HEK293 (cell line): ENCODE measurements at regions not wholly inside any gene's neighbourhood (a gene's known extent, or its start where the extent isn't known, plus 50 kb on each side); places are given as distances from the start of the nearest gene placed in this dataset.
"Not testable (repeated sequence)": the region's sequence is repeated elsewhere in the genome, so short reads cannot be mapped to it uniquely, and the experiment has no call there.

Source experiments
- CTCF ChIA-PET: fragments of 350-600 bp; formaldehyde crosslinking; extraction: SDS; loops from one replicate; lab custom pipeline; 2021; ENCODE audit warnings: antibody characterized with exemption; lab: Yijun Ruan, JAX
- POLR2A ChIA-PET: fragments of 300-600 bp; formaldehyde crosslinking; extraction: SDS; loops from one replicate; lab custom pipeline; 2020; ENCODE audit warnings: antibody characterized with exemption, inconsistent platforms; lab: Yijun Ruan, JAX
- H3K27ac ChIP-seq: fragments of 200-500 bp; sonication (Bioruptor generic); 2 replicates; pipeline ENCODE4 v1.5.1; 2014; ENCODE audit warnings: low read depth, low read length, control low read depth, inconsistent platforms; ENCODE audit errors: extremely low read depth
- H3K36me3 ChIP-seq, 2 experiments: fragments of 200-500 bp in 1 of 2; sonication (Bioruptor generic) in 1 of 2; 1 replicate in 1 of 2; 2 replicates in 1 of 2; pipeline ENCODE4 v1.5.1; 2014 to 2017; ENCODE audit warnings: inconsistent platforms in 2 of 2, low read length in 2 of 2; ENCODE audit not compliant: control insufficient read depth in 2 of 2, insufficient read depth in 1 of 2
- H3K4me1 ChIP-seq: fragments of 200-500 bp; sonication (Bioruptor generic); 2 replicates; pipeline ENCODE4 v1.5.1; 2014; ENCODE audit warnings: mild to moderate bottlenecking, low read length, inconsistent platforms; ENCODE audit not compliant: control insufficient read depth, insufficient read depth
- H3K4me3 ChIP-seq: 2 replicates; pipeline ENCODE4 v1.5.1; 2011; ENCODE audit warnings: low read depth, mild to moderate bottlenecking, control low read depth, low read length, moderate library complexity
- H3K9me3 ChIP-seq: fragments of 200-500 bp; sonication (Bioruptor generic); 2 replicates; pipeline ENCODE4 v1.5.1; 2014; ENCODE audit warnings: low read depth, low read length, inconsistent platforms; ENCODE audit not compliant: control insufficient read depth, insufficient read depth
- HOXD13 ChIP-seq: sonication (generic); formaldehyde crosslinking; IDR thresholded peaks from 2 replicates; pipeline ENCODE4 v1.8.0; 2022; ENCODE audit warnings: missing genetic modification reagents, borderline replicate concordance
- KLF16 ChIP-seq: fragments of 450-650 bp; formaldehyde crosslinking; IDR thresholded peaks from 2 replicates; pipeline ENCODE4 v1.5.1; 2017; ENCODE audit warnings: missing biosample characterization, missing genetic modification characterization
- OSR2 ChIP-seq: fragments of 450-650 bp; formaldehyde crosslinking; IDR thresholded peaks from 2 replicates; pipeline ENCODE4 v1.5.1; 2016; ENCODE audit warnings: missing biosample characterization, missing genetic modification characterization
- SALL2 ChIP-seq: fragments of 450-650 bp; formaldehyde crosslinking; IDR thresholded peaks from 2 replicates; pipeline ENCODE4 v1.5.0; 2017; ENCODE audit warnings: missing biosample characterization, mild to moderate bottlenecking, missing genetic modification characterization, borderline replicate concordance
- YY2 ChIP-seq: fragments of 450-650 bp; formaldehyde crosslinking; IDR thresholded peaks from 2 replicates; pipeline ENCODE4 v1.5.1; 2016; ENCODE audit warnings: missing biosample characterization, missing genetic modification characterization
- ZBTB7A ChIP-seq: fragments of 450-650 bp; formaldehyde crosslinking; IDR thresholded peaks from 2 replicates; pipeline ENCODE4 v1.5.1; 2016; ENCODE audit warnings: low read depth, missing biosample characterization, missing genetic modification characterization
- ZNF140 ChIP-seq: fragments of 450-650 bp; formaldehyde crosslinking; IDR thresholded peaks from 2 replicates; pipeline ENCODE4 v1.5.1; 2016; ENCODE audit warnings: missing biosample characterization, missing genetic modification characterization
- ZNF146 ChIP-seq: fragments of 450-650 bp; formaldehyde crosslinking; IDR thresholded peaks from 2 replicates; pipeline ENCODE4 v1.5.1; 2016; ENCODE audit warnings: missing biosample characterization, missing genetic modification characterization
- ZNF16 ChIP-seq: fragments of 450-650 bp; formaldehyde crosslinking; IDR thresholded peaks from 2 replicates; pipeline ENCODE4 v1.5.1; 2016; ENCODE audit warnings: low read depth, missing biosample characterization, missing genetic modification characterization
- ZNF274 ChIP-seq, 2 experiments: fragments of 200-500 bp in 1 of 2; fragments of 450-650 bp in 1 of 2; sonication (Bioruptor generic) in 1 of 2; formaldehyde crosslinking in 1 of 2; IDR thresholded peaks; 2 replicates each; pipeline versions ENCODE4 v1.5.1 to v1.6.1; 2014 to 2016; ENCODE audit warnings: borderline replicate concordance in 1 of 2, inconsistent platforms in 1 of 2, low read length in 1 of 2, missing biosample characterization in 1 of 2, missing genetic modification characterization in 1 of 2
- ZNF391 ChIP-seq: fragments of 450-650 bp; formaldehyde crosslinking; IDR thresholded peaks from 2 replicates; pipeline ENCODE4 v1.5.1; 2016; ENCODE audit warnings: low read depth, missing biosample characterization, missing genetic modification characterization, borderline replicate concordance
- ZNF404 ChIP-seq: fragments of 450-650 bp; formaldehyde crosslinking; IDR thresholded peaks from 2 replicates; pipeline ENCODE4 v1.5.1; 2017; ENCODE audit warnings: missing biosample characterization, missing genetic modification characterization
- ZNF510 ChIP-seq: fragments of 450-650 bp; formaldehyde crosslinking; IDR thresholded peaks from 2 replicates; pipeline ENCODE4 v1.5.1; 2018; ENCODE audit warnings: mild to moderate bottlenecking, missing genetic modification characterization, missing biosample characterization; ENCODE audit not compliant: insufficient replicate concordance
- ZNF555 ChIP-seq: fragments of 450-650 bp; formaldehyde crosslinking; conservative IDR thresholded peaks from 2 replicates; pipeline ENCODE4 v1.5.1; 2017; ENCODE audit warnings: missing biosample characterization, mild to moderate bottlenecking, missing genetic modification characterization, inconsistent platforms
- ZSCAN23 ChIP-seq: fragments of 450-650 bp; formaldehyde crosslinking; IDR thresholded peaks from 2 replicates; pipeline ENCODE4 v1.5.1; 2016; ENCODE audit warnings: missing biosample characterization, missing genetic modification characterization
- TF ChIP-seq, protein P1 (sequence below): fragments of 450-650 bp; formaldehyde crosslinking; IDR thresholded peaks from 2 replicates; pipeline ENCODE4 v1.5.1; 2016; ENCODE audit warnings: missing biosample characterization, missing genetic modification characterization, borderline replicate concordance
- TF ChIP-seq, protein P2 (sequence below): IDR thresholded peaks from 2 replicates; pipeline ENCODE4 v1.6.1; 2011; ENCODE audit warnings: mild to moderate bottlenecking, low read depth, low read length, borderline replicate concordance
- TF ChIP-seq, protein P3 (sequence below): fragments of 450-650 bp; formaldehyde crosslinking; IDR thresholded peaks from 2 replicates; pipeline ENCODE4 v1.5.1; 2016; ENCODE audit warnings: missing biosample characterization, missing genetic modification characterization

DNA sequence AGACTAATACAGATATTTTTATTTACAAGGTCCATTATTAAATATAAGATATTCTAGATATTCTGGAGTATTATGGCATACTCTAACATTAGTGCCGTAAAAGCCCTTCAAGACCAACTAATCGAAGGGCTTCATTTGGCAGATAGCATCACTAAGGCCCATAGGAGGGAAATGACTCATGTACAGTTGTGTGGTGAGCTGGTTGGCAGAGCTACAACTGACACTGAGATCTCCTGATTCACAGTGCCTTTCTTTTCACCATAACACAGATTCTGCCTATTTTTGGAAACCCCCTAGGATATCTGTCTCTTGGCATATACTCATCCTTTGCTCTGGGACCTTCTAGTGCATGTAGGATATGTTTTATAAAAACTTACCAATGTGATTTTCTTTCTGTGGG, 201.7 kb upstream of the AFF2 start:
- CTCF ChIA-PET, result no interaction called here
- no peak for TF ChIP-seq YY2
- no peaks in the 10 kb centered on the region for H3K36me3 ChIP-seq
- H3K4me1 ChIP-seq, result no peaks in the 10 kb centered on the region
- POLR2A ChIA-PET, result no interaction called here
- no peaks in the 10 kb centered on the region; the same call in 1 of the 2 replicates for H3K9me3 ChIP-seq
- no peak overlapping the region for H3K4me3 ChIP-seq
- no peak overlapping the region for H3K27ac ChIP-seq

DNA sequence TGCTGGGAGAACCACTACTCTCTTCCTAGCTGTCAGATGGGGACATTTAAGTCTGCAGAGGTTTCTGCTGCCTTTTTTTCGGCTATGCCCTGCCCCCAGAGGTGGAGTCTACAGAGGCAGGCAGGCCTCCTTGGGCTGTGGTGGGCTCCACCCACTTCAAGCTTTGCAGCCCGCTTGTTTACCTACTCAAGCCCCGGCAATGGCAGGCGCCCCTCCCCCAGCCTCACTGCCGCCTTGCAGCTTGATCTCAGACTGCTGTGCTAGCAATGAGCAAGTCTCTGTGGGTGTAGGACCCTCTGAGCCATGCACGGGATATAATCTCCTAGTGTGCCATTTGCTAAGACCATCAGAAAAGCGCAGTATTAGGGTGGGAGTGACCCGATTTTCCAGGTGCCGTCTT, 195.2 kb upstream of the AFF2 start:
- POLR2A ChIA-PET, H3K9me3 ChIP-seq, H3K36me3 ChIP-seq, H3K27ac ChIP-seq, H3K4me3 ChIP-seq, CTCF ChIA-PET, H3K4me1 ChIP-seq: not testable (repeated sequence)

DNA sequence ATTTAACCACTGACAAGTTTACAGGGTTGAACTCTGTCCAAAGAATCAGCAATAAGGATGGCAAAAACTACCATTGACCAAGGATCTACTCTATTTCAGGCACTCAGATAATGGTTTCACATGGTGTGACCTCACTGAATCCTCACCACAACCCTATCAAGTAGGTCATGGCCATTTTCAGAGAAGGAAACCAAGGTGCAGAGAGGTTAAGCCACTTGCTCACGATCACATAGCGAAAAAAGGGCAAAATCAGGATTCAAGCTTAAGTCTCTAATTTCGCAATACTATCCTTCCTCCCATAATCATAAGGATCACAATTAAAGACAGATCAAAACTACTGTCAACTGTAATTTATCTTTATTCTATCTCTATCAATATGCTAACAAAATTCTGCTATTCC, 191.0 kb upstream of the AFF2 start:
- Histone ChIP-seq H3K4me3 (no peak overlapping the region), H3K9me3 (no peaks in the 10 kb centered on the region), H3K36me3 (no peaks in the 10 kb centered on the region), H3K4me1 (no peaks in the 10 kb centered on the region), H3K27ac (no peak overlapping the region)
- CTCF ChIA-PET, result no interaction called here
- no peak for TF ChIP-seq ZNF404 (tag by site-specific recombination)
- TF ChIP-seq, protein P1, sequence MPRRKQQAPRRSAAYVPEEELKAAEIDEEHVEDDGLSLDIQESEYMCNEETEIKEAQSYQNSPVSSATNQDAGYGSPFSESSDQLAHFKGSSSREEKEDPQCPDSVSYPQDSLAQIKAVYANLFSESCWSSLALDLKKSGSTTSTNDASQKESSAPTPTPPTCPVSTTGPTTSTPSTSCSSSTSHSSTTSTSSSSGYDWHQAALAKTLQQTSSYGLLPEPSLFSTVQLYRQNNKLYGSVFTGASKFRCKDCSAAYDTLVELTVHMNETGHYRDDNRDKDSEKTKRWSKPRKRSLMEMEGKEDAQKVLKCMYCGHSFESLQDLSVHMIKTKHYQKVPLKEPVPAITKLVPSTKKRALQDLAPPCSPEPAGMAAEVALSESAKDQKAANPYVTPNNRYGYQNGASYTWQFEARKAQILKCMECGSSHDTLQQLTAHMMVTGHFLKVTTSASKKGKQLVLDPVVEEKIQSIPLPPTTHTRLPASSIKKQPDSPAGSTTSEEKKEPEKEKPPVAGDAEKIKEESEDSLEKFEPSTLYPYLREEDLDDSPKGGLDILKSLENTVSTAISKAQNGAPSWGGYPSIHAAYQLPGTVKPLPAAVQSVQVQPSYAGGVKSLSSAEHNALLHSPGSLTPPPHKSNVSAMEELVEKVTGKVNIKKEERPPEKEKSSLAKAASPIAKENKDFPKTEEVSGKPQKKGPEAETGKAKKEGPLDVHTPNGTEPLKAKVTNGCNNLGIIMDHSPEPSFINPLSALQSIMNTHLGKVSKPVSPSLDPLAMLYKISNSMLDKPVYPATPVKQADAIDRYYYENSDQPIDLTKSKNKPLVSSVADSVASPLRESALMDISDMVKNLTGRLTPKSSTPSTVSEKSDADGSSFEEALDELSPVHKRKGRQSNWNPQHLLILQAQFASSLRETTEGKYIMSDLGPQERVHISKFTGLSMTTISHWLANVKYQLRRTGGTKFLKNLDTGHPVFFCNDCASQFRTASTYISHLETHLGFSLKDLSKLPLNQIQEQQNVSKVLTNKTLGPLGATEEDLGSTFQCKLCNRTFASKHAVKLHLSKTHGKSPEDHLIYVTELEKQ (tag by site-specific recombination), result no peak
- TF ChIP-seq HOXD13, result no peak
- TF ChIP-seq ZBTB7A, result no peak
- no peak for TF ChIP-seq ZSCAN23
- TF ChIP-seq, all 188 proteins: peak for 0
- POLR2A ChIA-PET, result no interaction called here

DNA sequence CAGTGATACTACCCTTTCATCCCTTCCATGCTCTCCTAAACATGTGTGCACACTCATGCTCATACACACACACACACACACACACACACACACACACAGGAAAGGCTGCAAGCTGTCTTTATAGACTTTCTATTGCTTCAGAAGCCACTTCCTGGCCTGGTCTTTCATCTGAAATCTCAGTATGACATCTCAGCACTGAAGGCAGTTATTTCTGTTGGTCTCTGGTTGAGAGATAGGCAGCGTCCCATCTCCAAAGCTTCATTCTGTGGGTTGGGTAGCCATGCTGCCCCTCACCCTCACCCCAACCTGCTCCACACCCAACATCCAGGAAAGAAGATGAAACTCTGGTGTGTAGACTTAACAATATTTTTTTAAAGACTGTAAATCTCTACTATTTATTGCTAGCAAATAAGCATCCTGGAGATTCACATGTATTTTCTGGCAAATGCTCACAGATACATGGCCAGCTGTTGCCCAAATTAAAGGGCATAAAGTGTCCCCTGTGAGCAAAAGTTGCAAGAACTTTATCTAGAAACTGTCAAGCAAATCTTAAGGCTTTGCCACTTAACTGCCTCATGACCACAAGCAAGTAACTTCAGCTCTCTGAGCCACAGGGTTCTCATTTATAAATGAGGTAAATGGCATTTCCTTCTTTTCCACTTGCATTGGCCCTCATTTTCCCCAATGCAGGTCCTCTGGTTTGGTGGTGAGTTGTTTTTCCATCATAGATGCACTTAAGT, 189.8 kb upstream of the AFF2 start:
- TF ChIP-seq ZNF146 (no peak), SALL2 (tag by site-specific recombination) (no peak), ZNF16 (tag by site-specific recombination) (no peak)
- no peak overlapping the region for H3K27ac ChIP-seq
- H3K36me3 ChIP-seq, result no peaks in the 10 kb centered on the region
- no peak overlapping the region for H3K4me3 ChIP-seq
- ChIA-PET CTCF (no interaction called here), POLR2A (no interaction called here)
- H3K9me3 ChIP-seq, result no peaks in the 10 kb centered on the region
- H3K4me1 ChIP-seq, result no peaks in the 10 kb centered on the region

DNA sequence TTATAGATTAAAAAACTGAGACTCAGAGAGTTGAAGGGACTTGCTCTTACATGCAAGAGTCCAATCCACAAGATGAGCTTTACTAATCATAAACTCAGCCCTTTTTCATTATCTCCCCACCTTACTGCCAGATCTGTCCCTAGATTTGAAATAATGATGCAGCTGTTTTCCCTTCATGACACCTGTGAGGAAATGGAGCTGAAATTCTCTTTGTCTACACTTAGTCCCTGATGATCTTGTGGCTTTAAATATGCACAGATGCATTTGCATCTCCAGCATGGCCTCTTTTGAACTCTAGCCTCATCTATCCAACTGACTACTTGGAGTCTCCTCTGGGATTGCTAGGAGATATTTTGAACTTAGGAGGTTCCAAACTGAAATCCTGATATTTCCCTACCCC, 188.9 kb upstream of the AFF2 start:
- Histone ChIP-seq H3K36me3 (no peaks in the 10 kb centered on the region), H3K9me3 (no peaks in the 10 kb centered on the region), H3K4me3 (no peak overlapping the region), H3K4me1 (no peaks in the 10 kb centered on the region), H3K27ac (no peak overlapping the region)
- POLR2A ChIA-PET, result no interaction called here
- CTCF ChIA-PET, result no interaction called here
- TF ChIP-seq ZNF140 (no peak), OSR2 (no peak), ZNF274 (IDR thresholded peaks at IDR 0.05; ENCODE audit: low read length) (no peak), ZNF274 (tag by site-specific recombination; IDR thresholded peaks at IDR 0.05; ENCODE audit: borderline replicate concordance) (no peak), KLF16 (no peak), ZNF146 (no peak), ZNF555 (tag by site-specific recombination) (no peak), ZNF510 (tag by site-specific recombination) (no peak), ZNF391 (tag by site-specific recombination) (no peak)
- TF ChIP-seq, protein P2, sequence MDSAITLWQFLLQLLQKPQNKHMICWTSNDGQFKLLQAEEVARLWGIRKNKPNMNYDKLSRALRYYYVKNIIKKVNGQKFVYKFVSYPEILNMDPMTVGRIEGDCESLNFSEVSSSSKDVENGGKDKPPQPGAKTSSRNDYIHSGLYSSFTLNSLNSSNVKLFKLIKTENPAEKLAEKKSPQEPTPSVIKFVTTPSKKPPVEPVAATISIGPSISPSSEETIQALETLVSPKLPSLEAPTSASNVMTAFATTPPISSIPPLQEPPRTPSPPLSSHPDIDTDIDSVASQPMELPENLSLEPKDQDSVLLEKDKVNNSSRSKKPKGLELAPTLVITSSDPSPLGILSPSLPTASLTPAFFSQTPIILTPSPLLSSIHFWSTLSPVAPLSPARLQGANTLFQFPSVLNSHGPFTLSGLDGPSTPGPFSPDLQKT, result no peak
- TF ChIP-seq, protein P3, sequence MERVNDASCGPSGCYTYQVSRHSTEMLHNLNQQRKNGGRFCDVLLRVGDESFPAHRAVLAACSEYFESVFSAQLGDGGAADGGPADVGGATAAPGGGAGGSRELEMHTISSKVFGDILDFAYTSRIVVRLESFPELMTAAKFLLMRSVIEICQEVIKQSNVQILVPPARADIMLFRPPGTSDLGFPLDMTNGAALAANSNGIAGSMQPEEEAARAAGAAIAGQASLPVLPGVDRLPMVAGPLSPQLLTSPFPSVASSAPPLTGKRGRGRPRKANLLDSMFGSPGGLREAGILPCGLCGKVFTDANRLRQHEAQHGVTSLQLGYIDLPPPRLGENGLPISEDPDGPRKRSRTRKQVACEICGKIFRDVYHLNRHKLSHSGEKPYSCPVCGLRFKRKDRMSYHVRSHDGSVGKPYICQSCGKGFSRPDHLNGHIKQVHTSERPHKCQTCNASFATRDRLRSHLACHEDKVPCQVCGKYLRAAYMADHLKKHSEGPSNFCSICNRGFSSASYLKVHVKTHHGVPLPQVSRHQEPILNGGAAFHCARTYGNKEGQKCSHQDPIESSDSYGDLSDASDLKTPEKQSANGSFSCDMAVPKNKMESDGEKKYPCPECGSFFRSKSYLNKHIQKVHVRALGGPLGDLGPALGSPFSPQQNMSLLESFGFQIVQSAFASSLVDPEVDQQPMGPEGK (tag by site-specific recombination), result no peak
